ENCODE measurements at regions not wholly inside any gene's neighbourhood (a gene's known extent, or its start where the extent isn't known, plus 50 kb on each side); places are given as distances from the start of the nearest gene placed in this dataset.

GRCh38 chr21:35222021-35222420 lies 172.9 kb upstream of the RUNX1 start:
- Mint-ChIP-seq H3K9me3 (ENCODE audit: unreplicated experiment) (no peaks in the 10 kb centered on the region), H3K4me3 (ENCODE audit: unreplicated experiment) (no peak overlapping the region), H3K27ac (ENCODE audit: unreplicated experiment) (no peak overlapping the region), H3K27me3 (ENCODE audit: unreplicated experiment) (peaks cover 1% of the 10 kb centered on the region), H3K36me3 (ENCODE audit: low read depth, unreplicated experiment) (no peaks in the 10 kb centered on the region), H3K4me1 (ENCODE audit: unreplicated experiment) (peaks cover 16% of the 10 kb centered on the region)
- no peak for DNase-seq (ENCODE audit: low spot score)
- TF ChIP-seq CTCF (IDR thresholded peaks at IDR 0.05; ENCODE audit: unreplicated experiment) = no peak

GRCh38 chr21:35220301-35220700 lies 171.2 kb upstream of the RUNX1 start:
- no peak for DNase-seq (ENCODE audit: low spot score)
- TF ChIP-seq CTCF (IDR thresholded peaks at IDR 0.05; ENCODE audit: unreplicated experiment) = no peak
- no peaks in the 10 kb centered on the region for H3K9me3 Mint-ChIP-seq (ENCODE audit: unreplicated experiment)
- no peak overlapping the region for H3K4me3 Mint-ChIP-seq (ENCODE audit: unreplicated experiment)
- H3K4me1 Mint-ChIP-seq (ENCODE audit: unreplicated experiment) = peaks cover 10% of the 10 kb centered on the region
- H3K27ac Mint-ChIP-seq (ENCODE audit: unreplicated experiment) = no peak overlapping the region
- no peaks in the 10 kb centered on the region for H3K36me3 Mint-ChIP-seq (ENCODE audit: low read depth, unreplicated experiment)
- H3K27me3 Mint-ChIP-seq (ENCODE audit: unreplicated experiment) = peaks cover 1% of the 10 kb centered on the region

- DNase-seq (ENCODE audit: low spot score) = no peak
- TF ChIP-seq CTCF (IDR thresholded peaks at IDR 0.05; ENCODE audit: unreplicated experiment) = no peak
- Mint-ChIP-seq H3K9me3 (ENCODE audit: unreplicated experiment) (no peaks in the 10 kb centered on the region), H3K4me1 (ENCODE audit: unreplicated experiment) (peaks cover 10% of the 10 kb centered on the region), H3K27ac (ENCODE audit: unreplicated experiment) (no peak overlapping the region), H3K36me3 (ENCODE audit: low read depth, unreplicated experiment) (no peaks in the 10 kb centered on the region), H3K4me3 (ENCODE audit: unreplicated experiment) (no peak overlapping the region), H3K27me3 (ENCODE audit: unreplicated experiment) (peaks cover 1% of the 10 kb centered on the region)
Measured at GRCh38 chr21:35219719-35220118, 170.6 kb upstream of the RUNX1 start.

GRCh38 chr21:35219291-35219690 lies 170.2 kb upstream of the RUNX1 start:
- Mint-ChIP-seq H3K36me3 (ENCODE audit: low read depth, unreplicated experiment) (no peaks in the 10 kb centered on the region), H3K4me1 (ENCODE audit: unreplicated experiment) (peaks cover 10% of the 10 kb centered on the region), H3K27me3 (ENCODE audit: unreplicated experiment) (peaks cover 1% of the 10 kb centered on the region), H3K4me3 (ENCODE audit: unreplicated experiment) (no peak overlapping the region), H3K27ac (ENCODE audit: unreplicated experiment) (no peak overlapping the region), H3K9me3 (ENCODE audit: unreplicated experiment) (no peaks in the 10 kb centered on the region)
- DNase-seq (ENCODE audit: low spot score) = no peak
- TF ChIP-seq CTCF (IDR thresholded peaks at IDR 0.05; ENCODE audit: unreplicated experiment) = no peak

- Mint-ChIP-seq H3K4me3 (ENCODE audit: unreplicated experiment) (no peak overlapping the region), H3K4me1 (ENCODE audit: unreplicated experiment) (peaks cover 6% of the 10 kb centered on the region), H3K36me3 (ENCODE audit: low read depth, unreplicated experiment) (no peaks in the 10 kb centered on the region), H3K27ac (ENCODE audit: unreplicated experiment) (no peak overlapping the region), H3K27me3 (ENCODE audit: unreplicated experiment) (peaks cover 1% of the 10 kb centered on the region), H3K9me3 (ENCODE audit: unreplicated experiment) (no peaks in the 10 kb centered on the region)
- no peak for DNase-seq (ENCODE audit: low spot score)
- no peak for TF ChIP-seq CTCF (IDR thresholded peaks at IDR 0.05; ENCODE audit: unreplicated experiment)
Measured at GRCh38 chr21:35217504-35218060, 168.5 kb upstream of the RUNX1 start.

All from endothelial cell (in vitro differentiated cells).